MV-4-11 (cell line): ENCODE measurements at regions not wholly inside any gene's neighbourhood (a gene's known extent, or its start where the extent isn't known, plus 50 kb on each side); places are given as distances from the start of the nearest gene placed in this dataset.
"Not testable (repeated sequence)": the region's sequence is repeated elsewhere in the genome, so short reads cannot be mapped to it uniquely, and the experiment has no call there.

Source experiments
- DNase-seq: peaks from one replicate; lab custom pipeline; 2025; lab: John Stamatoyannopoulos, UW

DNA sequence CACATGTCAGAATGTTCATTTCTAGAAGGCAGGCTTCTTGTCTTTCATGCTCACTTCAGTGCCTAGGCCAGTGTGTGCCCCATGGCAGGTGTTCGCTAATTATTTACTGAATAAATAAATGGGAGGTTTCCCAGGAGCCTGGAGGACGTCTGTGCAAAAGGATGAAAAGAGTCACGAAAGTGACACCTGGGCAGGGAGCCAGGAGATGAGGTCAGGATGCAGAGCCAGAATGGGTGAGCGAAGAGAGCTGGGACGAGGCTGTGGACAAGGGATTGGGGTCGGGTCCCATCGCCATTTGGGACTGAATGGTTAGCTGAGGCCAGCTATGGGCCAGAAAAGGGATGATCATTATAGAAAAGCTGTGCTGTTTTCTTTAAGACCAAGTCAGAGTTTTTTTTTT is 560.4 kb downstream of the TBC1D22A start:
- DNase-seq = no peak

DNA sequence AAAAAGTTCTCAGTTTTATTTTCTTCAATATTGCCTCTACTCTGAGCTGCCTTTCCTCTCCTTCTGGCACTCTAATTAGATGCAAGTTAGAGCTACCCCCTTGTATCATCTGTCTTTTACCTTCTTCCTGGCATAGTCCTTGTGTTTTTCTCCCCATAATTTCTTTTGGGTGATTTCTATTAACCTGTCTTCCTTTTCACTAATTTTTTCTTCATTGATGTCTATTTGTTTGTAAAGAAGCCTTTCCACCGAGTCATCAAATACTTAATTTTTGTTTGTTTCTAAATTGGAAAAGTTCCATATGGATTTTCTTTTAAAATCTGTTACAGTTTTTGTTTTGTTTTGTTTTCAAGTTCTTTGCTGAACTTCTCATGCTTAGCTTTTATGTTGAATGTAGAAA is 558.1 kb downstream of the TBC1D22A start:
- DNase-seq = no peak

DNA sequence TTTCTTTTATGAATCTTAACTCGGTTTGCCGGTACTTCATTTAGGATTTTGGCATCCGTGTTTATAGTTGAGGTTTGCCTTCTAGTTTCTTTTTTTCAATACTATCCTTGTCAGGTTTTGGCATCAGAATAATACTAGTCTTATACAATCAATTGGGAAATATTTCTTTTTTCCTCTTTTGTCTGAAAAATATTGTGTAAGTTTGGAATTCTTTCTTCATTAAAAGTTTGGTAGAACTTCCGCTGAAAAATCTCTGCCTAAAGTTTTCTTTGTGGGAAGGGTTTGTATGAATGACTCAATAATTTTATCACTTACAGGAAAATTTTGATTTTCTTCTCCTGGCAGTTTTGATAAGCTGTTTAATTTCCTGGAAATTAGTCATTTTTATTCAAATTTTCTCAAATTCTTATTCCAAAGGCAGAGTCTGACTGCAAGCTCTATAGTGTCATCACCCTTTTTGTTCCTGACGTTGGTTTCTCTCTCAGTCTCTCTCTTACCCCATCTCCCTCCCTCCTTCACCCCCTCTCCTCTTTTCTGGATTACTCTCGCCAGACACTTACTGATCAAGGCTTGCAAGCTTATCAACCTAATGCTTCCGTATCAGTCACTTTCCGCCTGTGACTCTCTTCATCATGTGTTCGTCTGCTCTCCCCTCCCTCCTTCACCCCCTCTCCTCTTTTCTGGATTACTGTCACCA is 555.7 kb downstream of the TBC1D22A start:
- no peak for DNase-seq

DNA sequence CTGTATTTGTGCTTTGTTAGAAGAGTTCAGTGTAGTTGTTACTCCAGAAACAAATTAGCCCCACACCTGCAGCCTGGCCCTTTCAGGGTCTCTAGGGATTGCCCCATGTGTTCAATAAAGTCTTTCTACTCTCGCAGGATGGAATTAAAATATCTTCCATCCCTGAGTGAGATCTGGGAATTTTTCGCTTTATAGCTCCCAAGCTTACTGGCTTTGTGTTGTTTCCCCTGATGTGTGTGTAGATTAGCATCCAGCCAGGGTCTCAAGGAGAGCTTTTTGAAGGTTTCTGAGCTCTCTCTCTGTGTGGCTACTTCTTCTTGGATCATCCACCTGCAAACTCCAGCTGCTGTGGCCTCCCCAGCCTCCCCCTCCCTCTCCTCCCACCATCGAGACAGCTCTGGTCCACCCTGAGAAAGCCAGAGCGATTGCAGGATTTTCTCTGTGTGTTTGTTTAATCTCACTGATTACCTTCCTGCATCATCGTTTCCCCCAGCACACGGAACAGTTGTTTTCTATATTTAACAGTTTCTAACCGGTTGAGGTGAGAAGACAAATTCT is 553.5 kb downstream of the TBC1D22A start:
- no peak for DNase-seq

DNA sequence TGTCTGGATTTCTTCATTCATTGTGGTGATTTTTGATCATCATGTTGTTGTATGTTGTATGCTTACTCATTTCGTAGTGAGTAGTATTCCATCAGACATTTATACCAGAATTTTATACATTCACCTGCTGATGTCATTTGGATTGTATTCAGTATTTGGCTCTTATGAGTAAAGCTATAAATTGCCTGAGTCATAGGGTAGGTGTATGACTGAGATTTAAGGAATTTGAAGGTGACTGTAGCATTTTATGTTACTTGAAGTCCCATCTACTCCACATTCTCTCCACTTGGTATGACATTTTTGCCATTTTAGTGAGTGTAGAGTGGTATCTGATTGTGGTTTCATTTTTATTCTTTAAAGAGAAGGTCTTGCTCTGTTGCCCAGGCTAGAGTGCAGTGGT is 548.2 kb downstream of the TBC1D22A start:
- no peak for DNase-seq

DNA sequence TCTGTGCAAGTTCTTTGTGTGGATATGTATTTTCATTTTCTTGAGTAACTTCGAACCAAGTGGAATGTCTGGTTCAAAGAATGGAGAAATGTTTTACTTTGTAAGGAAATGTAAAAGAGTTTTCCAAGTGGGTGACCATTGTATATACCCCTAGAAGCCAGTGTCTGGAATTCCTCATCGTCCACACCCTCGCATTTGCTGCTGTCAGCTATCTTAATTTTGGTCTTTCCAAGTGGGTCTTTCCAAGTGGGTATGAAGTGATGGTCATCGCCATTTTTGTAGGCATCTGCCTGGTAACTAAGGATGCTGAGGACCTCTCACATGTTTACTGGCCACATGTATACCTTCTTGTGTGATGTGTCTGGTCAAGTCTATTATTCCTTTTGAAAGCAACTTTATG is 547.5 kb downstream of the TBC1D22A start:
- DNase-seq = no peak

DNA sequence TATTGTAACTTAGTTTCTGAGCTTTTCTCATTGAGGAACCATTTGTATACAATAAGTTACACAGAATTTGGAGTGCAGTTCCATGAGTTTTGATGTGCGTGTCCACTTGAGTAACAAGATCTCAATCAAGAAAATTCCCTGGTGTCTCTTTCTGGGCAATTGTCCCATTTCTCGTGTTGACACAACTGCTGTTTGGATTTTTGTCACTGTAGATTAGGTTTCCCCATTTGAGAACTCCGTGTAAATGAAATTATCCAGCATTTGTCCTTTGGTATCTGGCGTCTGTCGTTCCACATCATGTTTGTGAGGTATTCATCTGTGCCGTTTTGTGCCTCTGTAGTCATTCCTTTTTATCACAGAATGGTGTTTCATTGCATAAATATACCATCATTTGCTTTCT is 547.0 kb downstream of the TBC1D22A start:
- DNase-seq = no peak

DNA sequence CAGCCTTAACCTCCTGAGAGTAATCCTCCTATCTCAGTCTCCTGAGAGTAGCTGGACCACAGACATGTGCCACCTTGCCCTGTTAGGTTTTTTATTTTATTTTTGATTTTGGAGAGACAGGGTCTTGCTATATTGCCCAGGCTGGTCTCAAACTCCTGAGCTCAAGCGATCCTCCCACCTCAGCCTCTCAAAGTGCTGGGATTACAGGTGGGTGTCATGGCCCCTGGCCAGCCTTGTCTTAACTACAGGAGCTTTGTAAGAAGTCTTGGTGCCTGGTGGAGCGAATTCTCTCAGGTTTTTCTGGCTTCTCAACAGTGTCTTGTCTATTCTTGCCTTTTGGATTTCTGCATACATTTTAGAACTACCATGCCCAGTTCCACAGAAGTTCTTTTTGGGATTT is 546.4 kb downstream of the TBC1D22A start:
- DNase-seq = no peak

DNA sequence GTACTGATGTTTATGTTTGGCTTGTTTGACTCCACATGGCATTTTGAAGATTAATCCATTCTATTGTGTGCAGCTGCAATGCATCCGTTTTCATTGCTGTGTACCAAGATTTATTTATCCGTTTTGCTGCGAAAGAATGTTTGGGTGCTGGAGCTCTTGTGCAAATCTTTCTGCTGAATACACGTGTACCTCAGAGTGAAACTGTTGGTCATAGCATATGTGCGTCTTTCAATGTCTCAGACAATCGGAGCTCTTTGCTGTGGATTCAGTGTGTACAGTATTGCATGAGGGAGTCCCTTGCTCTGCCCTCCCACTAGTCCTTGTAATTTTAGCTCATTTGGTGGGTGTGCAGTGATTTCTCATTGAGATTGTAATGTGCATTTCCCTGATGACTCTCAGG is 545.4 kb downstream of the TBC1D22A start:
- DNase-seq = no peak

DNA sequence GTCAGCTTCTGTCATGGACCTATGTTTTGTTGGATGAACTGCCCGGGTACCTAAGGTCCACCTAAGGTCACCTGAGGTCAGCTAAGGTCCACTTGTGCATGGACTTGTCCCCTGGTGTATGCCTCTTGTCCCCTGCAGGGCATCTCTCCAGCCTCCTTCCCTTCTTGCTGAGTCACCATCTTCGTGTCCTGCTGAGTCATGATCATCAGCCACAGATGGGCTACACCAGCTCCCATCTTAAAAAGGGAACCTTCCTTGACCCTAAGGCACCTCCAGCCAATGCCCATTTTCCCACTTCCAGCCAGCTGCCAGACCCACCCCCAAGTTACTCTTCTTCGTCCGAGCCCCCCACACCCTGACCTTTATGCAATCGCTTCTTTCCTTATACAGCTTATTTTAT is 544.9 kb downstream of the TBC1D22A start:
- DNase-seq = peak; percentile 51

DNA sequence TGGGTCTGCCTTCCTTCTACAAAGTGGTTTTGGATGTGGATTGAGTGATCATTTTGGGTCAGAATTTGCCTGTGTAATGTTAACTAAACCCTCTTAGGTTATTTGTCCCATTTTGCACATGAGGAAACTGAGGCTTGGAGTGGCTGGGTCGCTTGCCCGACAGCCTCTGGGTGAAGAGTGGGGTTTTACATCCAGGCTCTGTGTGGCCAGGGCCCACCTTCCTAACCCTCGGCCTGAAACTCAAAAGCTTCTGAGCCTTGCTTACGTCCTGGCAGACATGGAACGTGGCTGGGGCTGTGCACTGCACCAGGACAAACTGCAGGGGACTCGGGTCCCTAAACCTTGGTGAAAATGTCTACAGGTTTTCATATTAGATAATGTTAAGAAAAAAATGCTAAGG is 542.4 kb downstream of the TBC1D22A start:
- DNase-seq = no peak

DNA sequence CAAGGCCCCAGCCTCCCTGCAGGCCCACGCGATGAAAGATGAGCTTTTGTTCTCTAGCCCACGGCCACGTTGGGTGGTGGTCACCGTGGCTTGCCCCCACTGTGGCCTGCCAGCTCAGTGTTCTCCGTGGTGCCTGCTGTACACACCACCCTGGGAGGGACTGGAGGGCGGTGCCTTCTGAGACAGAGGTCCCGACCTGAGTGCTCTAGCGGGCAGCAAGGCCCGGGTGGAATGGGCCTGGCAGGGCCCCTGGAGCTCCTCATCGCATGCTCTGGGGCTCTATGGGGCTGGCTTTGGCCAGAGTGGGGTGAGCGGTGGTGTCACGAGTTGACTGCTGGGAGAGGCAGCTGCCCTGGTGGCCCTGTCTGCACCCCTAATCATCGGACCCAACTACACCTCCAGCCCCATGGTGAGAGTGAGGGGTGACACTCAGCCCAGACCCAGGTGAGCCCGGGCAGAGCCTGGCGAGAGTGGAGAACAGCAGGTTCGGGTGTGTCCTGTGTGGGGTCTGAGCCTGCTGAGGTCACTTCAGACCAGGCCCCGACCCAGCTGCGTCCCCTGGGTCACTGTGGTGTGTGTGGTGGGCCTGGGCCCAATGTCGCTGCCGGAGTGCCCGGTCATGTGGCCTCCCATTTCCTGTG is 541.9 kb downstream of the TBC1D22A start:
- no peak for DNase-seq

DNA sequence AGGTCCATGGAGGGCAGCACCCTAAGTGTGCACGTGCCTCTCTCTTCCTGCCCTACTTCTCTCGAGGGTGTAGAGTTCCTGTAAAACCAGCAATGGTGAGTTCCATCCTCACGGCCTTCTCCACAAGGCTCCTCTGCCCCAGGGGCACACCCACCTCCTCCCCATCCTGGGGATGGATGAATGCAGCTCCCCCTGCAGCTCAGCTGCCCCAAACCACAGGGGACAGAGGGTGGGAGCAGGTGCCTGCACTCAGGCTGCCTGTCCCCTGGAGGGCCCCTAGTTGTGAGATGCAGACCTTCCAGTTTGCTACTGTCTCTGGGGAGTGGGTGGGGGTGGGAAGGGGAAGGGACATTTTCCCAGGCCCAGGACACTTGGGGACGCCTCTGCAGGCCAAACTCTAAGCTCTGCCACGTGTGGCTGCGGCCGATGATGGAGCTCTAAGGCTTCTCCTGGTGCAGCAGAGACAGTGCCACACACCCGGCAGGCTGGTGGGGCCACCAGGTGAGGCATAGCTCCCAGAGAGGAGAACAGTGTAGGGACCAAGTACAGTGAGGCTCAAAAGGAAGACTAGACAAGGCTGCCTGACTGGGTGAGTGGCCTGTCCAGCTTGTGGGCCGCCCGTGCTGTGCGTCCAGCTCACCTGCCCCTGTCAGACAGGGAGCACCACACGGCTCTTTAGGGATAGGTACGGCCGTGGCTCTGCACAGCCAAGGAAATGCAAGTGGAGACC is 540.9 kb downstream of the TBC1D22A start:
- no peak for DNase-seq

DNA sequence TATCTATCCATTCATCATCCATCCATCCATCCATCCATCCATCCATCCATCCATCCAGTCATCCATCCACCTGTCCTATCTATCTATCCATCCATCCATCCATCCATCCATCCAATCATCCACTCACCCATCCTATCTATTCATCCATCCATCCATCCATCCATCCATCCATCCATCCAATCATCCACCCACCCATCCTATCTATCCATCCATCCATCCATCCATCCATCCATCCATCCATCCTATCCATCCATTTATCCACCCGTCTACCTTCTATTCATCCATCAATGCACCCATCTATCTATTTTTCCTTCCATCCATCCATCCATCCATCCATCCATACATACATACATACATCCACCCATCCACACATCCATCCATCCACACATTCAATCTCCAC is 540.1 kb downstream of the TBC1D22A start:
- DNase-seq = not testable (repeated sequence)

DNA sequence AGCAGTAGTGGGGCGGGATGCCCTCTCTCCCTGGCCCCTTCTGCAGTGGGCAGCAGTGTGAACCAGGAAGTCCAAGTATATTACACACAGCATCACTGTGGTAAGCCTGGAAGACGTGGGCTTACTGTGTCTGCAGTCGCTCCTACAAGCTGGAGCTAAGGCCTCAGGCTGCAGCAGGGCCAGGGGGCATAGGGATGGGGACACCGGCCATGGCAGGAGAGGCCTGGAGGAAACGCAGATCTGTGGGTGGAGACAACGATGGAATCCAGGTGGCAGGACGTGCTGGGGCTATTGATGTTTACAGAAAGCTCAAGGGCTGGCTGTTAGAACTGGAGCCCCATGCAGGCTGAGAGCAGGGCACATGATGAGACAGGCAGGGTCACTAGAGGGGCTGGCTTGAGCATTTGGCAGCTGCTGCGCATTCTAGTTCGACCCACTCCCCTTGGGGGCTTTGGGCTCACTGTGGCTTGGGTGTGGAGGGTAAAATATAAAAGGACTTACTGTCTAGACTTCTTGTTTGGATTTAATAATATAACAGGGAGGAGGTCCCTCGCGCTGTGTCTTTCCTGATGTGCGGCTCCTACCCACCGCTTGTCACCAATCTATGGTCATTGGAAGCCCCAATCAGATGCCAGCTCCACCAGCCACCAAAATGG is 539.5 kb downstream of the TBC1D22A start:
- DNase-seq = no peak

DNA sequence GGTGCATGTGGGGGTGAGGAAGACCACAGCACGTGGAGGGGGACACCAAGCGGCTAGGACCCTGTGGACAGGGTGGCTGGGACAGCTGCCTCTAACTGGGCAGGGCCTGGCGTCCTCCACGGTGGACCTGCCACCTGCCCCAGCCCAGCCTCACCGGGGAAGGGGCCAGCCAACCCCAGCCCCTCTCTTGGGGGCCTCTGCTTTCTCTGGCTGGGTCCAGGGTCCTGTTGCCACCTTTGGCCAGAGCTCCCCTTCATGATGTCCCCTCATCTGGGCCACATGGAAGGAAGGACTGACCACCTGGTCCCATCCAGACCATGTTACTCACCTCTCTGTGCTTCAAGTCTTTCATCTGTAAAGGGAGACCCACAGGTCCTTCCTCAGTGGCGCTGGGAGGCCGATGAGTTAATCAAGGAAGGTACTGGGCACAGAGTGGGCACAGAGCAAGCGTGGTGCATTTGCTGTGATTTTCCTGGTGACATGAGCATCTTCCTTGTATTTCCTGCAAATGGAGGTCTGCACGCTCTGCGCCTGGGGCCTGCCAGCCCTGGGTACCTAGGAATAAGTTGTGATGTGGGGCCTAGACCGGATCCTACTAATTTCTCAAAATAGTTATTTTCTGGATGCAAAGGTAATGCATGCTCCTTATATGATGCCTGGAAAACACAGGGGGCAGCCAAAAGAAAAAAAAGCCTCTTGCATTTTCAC is 538.4 kb downstream of the TBC1D22A start:
- DNase-seq = no peak

DNA sequence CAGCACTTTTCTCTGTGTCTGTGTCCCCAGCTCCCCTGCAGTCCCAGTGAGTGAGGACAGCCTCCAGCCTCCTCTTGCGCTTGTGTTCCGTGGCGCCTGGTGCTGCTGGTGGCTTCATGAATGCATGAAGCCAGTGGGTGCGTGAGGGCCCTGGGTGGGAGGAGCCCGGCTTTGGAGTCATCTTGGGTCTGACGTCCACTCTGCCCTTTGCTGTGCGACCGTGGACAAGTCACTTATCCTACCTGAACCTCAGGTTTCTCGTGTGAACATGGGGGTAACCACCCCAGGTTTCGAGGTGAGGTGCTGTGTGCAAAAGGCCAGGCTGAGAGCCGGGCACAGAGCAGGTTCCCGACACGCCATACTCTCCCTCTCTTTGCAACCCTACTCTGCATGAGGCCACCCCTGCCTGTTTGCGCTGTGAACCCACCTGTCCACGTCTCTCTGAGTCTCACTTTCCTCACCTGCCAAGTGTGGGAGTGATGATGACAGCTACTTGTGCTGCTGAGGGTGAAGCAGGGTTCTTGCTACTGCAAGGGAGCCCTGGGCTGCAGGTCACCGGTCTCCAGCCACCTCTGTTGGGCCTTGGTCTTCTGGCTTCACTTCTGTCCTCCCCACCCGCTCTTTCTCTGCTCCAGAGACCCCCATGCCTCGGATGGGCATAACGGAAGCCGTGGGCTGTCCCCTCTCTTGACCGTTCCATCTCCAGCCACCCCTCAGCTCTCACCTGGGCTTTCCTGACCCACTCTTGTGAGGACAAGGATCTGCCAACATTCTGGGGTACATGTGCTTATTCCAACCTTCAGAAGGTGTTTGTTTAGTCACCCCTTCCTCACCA is 537.6 kb downstream of the TBC1D22A start:
- no peak for DNase-seq

DNA sequence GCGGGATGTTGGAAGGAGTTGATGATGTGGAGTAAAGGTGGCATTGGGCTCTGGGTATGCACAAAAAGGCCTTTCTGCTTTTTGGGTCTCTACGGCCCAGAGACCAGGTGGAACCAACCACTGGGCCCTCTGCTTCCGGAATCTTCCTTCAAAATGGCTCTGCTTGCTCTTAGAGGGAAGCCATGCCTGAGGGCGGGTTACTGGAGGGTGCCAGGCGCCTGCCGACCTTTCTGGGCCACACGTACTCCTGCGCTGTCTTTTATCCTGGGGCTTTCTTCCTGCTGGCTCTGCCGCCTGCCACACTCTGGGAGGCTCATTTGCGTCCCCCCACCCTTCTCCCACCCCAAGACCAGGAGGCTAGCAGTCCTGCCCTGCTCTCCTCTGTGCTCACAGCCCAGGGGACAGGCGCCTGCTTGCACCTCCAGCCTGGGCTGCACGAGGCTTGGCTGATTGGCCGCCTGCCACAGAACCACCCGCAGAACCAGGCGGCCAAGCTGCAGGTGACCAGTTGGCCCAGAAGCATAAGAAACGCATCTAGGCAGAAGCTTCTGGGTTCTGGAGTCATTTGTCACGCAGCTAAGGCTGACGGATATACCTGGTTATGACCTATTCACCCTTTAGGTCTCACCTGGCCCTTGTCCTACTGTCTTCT is 536.9 kb downstream of the TBC1D22A start:
- DNase-seq = no peak

DNA sequence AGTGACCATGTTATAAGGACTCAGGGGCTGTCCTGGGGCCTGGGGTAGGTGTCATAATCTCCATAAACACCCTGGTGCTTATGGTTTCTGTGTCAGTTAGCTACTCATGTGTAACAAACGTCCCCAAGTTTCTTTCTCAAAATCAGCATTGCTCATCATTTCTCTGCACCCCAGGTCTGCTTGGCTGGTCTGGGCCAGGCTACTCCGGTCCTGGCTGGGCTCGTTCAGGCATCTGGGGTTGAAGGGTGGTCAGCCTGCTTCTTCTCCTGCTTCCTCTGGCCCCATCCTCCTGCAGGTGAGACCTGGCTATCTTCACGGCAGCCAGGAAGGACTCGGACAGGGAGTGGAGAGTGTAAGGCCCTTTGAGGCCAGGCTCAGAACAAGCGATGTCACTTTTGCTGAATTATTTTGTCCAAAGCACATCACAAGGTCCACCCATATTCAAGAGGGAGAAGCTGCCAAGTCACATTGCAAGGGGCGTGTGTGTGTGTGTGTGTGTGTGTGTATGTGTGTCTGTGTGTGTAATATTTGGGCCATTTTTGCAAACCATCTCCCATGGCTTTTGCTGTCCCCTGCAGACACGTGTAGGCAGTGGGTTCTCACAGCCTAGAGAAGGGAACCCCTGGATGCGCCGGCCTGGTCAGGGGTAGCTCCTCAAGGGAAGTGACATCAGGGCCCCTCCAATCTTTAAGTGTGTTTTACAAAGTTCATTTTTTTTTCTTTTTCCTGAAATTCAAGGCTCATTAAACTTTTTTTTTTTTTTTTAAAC is 535.8 kb downstream of the TBC1D22A start:
- no peak for DNase-seq
